Esophagus squamous epithelium (tissue), 4 donors: ENCODE measurements at regions not wholly inside any gene's neighbourhood (a gene's known extent, or its start where the extent isn't known, plus 50 kb on each side); places are given as distances from the start of the nearest gene placed in this dataset.

Source experiments
- CTCF ChIP-seq, 6 experiments: fragments of 450-650 bp in 4 of 6; fragments of 200-600 bp in 2 of 6; sonication (generic) in 2 of 6; IDR thresholded peaks; one replicate each; pipeline ENCODE4 v1.5.1; 2016 to 2019; ENCODE audit warnings: antibody characterized with exemption in 6 of 6, mild to moderate bottlenecking in 4 of 6, moderate library complexity in 4 of 6
- POLR2A ChIP-seq, 4 donors: fragments of 450-650 bp; IDR thresholded peaks; one replicate each; pipeline ENCODE4 v1.6.1; 2017; ENCODE audit warnings: antibody characterized with exemption in 4 of 4, mild to moderate bottlenecking in 4 of 4, moderate library complexity in 3 of 4

GRCh38 chr2:138424436-138425140 is 77.0 kb upstream of the SPOPL start:
- TF ChIP-seq CTCF (IDR thresholded peaks at IDR 0.05), result no peak
- TF ChIP-seq POLR2A (IDR thresholded peaks at IDR 0.05), result no peak
